ENCODE measurements at regions not wholly inside any gene's neighbourhood (a gene's known extent, or its start where the extent isn't known, plus 50 kb on each side); places are given as distances from the start of the nearest gene placed in this dataset.

DNA sequence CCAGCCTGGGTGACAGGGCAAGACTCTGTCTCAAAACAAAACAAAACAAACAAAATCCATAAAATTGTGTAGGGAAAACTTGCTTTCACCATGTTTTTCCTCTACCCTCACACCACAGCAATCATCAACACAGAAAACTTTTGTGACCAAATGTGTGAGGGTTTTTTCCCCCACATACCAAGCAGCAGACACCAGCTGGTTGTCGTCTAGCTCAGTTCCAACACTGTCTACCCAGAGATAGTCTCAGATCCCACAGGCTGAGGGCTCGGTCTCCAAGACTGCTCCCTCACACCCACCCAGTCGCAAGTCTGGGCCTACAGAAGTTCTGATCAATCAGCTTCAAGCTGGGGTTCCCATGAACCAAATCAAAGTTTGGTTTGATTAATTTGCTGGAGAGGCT, 322.4 kb upstream of the MAGI2 start:
- TF ChIP-seq, protein P1, sequence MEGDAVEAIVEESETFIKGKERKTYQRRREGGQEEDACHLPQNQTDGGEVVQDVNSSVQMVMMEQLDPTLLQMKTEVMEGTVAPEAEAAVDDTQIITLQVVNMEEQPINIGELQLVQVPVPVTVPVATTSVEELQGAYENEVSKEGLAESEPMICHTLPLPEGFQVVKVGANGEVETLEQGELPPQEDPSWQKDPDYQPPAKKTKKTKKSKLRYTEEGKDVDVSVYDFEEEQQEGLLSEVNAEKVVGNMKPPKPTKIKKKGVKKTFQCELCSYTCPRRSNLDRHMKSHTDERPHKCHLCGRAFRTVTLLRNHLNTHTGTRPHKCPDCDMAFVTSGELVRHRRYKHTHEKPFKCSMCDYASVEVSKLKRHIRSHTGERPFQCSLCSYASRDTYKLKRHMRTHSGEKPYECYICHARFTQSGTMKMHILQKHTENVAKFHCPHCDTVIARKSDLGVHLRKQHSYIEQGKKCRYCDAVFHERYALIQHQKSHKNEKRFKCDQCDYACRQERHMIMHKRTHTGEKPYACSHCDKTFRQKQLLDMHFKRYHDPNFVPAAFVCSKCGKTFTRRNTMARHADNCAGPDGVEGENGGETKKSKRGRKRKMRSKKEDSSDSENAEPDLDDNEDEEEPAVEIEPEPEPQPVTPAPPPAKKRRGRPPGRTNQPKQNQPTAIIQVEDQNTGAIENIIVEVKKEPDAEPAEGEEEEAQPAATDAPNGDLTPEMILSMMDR (conservative IDR thresholded peaks at IDR 0.05), result no peak
- TF ChIP-seq ZFX (IDR thresholded peaks at IDR 0.05), result no peak

Data from C4-2B (cell line).